ENCODE measurements at regions not wholly inside any gene's neighbourhood (a gene's known extent, or its start where the extent isn't known, plus 50 kb on each side); places are given as distances from the start of the nearest gene placed in this dataset.

GRCh38 chr14:29273513-29273912 is 506.9 kb downstream of the FOXG1 start:
- TF ChIP-seq CTCF (IDR thresholded peaks at IDR 0.05; ENCODE audit: insufficient read depth, low read length) (no peak), POLR2AphosphoS5 (IDR thresholded peaks at IDR 0.05; ENCODE audit: low read depth) (no peak)
